Skin of body (tissue), 1 donor: ENCODE measurements at regions not wholly inside any gene's neighbourhood (a gene's known extent, or its start where the extent isn't known, plus 50 kb on each side); places are given as distances from the start of the nearest gene placed in this dataset.
"Not testable (repeated sequence)": the region's sequence is repeated elsewhere in the genome, so short reads cannot be mapped to it uniquely, and the experiment has no call there.

Source experiments
- DNase-seq: peaks from one replicate; lab custom pipeline; 2025; lab: John Stamatoyannopoulos, UW

DNA sequence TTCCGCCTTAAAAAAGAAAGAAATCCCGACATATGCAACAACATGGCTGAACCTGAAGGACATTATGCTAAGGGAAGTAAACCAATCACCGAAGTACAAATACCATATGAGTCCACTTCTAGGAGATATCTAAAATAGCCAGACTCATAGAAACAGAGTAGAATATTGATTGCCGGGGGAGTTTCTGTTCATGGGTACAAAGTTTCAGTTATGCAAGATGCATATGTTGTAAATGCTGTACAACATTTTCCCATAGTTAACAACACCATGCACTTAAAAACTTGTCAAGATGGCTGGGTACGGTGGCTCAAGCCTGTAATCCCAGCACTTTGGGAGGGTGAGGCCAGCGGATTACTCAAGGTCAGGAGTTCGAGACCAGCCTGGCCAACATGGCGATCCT is 251.5 kb upstream of the EEF2KMT start:
- DNase-seq, result no peak

- no peak for DNase-seq
These were observed 250.0 kb upstream of the EEF2KMT start for GRCh38 chr16:5347561-5347960.

GRCh38 chr16:5336941-5337340 is 239.3 kb upstream of the EEF2KMT start:
- no peak for DNase-seq

DNA sequence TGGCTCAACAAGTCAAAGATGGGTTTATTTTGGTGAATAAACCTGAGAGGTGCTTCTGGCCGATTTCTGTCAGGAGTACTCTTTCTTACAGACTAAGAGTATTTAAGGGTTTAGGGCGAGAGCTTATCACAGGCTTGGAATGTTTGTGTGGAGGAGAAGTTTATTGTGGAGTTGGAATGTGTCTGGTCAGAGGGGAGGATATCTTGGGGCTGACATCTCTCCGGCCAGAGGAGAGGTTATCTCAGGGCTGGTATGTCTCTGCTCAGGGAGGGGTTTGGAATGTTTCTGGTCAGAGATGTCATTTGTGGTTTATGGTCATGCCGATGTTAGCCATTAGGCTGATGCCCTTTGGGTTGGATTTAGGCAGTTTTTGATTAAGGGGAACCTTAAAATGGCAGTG is 236.4 kb upstream of the EEF2KMT start:
- no peak for DNase-seq

- no peak for DNase-seq
These were observed 235.5 kb upstream of the EEF2KMT start for GRCh38 chr16:5333126-5333525.

DNA sequence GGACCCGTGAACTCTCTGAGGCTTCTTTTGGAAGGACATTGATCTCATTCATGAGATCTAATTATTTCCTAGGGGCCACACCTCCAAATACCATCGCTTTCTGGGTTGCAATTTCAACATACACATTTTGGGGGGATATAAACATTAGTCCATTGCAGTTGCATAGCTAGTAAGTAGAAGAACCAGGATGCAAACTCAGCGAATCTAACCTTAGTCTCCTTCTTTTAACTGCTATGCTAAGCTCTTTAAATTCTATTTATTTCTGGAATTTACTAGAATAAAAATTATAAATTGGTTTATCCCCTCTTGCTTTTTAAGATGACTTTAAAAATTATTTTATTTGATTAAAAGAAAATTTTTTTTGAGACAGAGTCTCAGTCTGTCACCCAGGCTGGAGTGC is 232.5 kb upstream of the EEF2KMT start:
- no peak for DNase-seq

DNA sequence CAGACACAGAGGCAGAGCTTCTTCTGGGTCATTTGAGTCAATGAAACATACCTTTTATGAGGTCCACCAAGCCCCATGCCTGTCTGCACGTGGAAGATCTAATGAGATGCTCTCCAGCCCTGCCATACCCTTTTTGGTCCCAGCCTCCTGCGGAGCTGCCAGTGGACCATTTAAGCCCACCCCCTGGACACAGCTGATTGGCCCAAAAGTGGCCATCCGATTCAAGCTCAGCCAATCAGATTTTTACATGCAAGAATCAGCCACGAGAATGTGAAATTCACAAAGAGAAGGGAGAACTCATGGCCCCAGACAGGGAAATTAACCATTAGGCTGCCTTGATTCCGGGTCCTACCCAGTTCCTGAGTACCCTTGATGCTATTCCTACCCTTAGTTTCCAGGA is 231.0 kb upstream of the EEF2KMT start:
- DNase-seq, result no peak

DNA sequence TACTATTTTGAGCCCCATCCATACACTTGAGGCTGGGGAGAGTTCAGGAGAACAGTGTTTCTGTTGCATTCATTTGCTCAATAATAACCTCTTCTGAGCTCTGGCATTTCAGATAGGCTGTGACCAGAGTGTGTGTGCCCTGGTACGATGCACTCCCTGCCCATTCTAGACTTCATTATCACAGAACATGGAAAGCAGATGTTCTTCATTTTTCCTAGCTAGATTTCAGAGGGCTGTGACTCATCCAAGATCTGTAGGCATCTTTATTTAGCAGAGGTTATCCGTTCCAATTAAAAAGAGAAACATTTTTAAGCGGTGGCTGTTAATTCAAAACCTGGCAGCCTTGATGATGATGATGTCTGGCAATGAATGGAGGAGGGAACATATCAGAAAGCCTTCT is 228.8 kb upstream of the EEF2KMT start:
- DNase-seq, result no peak

DNA sequence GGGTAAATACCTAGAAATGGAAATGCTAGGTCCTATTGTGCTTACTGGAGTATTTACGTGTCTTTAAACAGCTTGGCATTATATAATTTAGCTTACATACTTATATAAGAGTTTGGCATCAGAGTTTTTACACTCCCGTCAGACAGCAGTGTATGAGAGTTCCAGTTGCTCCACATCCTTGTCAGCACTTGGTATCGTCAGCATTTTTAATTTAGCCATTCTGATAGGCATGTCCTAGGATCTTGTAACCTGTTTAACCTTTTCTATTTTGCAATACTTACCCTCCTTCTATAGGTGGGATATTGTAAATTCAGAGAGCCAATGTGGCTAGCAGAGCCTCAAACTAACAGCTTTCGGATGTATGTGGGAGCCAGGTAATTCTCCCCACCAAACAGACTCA is 228.3 kb upstream of the EEF2KMT start:
- no peak for DNase-seq

DNA sequence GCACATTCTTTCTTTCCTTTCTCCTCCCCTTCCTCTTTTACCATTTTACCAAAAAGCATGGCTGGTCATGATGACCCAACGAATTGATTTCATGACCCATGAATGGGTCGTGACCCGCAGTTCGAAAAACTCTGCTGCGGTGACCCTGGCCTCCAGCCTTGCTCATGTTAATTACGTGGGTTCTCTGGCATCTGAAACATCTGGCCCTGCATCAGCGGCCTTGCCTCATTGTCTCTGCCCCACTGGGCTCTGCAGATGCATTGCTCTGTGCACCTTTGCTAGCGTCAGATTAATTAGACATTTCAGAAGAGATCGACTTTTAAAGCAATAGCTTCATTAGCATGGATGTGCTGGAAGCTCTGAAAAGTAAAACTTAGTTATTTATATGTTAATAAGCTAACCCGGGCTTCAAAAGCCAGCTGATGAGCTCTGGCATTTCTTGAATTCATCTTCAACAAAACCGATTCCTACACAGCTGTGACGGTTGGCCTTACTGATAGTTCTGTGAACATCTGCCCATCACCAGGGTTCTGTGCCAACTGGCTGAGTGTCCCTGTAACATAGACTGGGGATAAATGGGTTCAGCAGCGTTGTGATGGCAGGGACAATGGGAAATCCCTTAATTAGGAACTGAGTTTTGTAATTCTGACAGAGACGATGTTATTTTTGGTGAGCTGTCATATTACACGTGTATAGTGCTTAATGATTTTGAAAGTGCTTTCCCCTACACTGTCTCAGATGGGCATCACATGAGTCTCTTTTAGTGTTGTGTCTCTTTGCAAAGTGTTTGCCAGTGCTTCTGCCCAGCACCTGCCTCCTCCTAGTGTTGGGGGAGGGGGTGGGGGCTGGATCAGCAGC is 225.9 kb upstream of the EEF2KMT start:
- DNase-seq, result no peak

DNA sequence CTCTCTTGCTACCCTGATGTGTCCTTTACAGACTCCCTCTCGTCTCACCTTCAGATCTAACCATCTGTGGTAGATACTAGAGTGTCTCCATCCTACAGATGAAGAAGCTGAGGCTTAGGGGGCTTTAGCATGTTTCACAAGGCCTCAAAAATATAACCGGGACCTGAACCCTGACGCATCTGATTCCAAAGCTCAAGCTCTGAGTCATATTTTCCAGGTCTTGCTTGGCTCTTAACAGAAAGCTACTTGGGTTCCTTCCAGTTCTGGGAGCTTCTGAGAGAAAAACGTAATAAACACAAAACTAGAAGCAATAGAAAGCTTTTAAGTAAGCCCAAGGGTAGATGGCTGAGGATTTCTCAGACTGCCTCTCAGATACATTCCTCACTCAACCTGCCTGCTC is 224.3 kb upstream of the EEF2KMT start:
- no peak for DNase-seq

- no peak for DNase-seq
These were observed 222.2 kb upstream of the EEF2KMT start for GRCh38 chr16:5319799-5320198.

- DNase-seq, result no peak
These were observed 218.3 kb upstream of the EEF2KMT start for GRCh38 chr16:5315914-5316313.

- DNase-seq, result no peak
These were observed 216.8 kb upstream of the EEF2KMT start for GRCh38 chr16:5314377-5314776.

DNA sequence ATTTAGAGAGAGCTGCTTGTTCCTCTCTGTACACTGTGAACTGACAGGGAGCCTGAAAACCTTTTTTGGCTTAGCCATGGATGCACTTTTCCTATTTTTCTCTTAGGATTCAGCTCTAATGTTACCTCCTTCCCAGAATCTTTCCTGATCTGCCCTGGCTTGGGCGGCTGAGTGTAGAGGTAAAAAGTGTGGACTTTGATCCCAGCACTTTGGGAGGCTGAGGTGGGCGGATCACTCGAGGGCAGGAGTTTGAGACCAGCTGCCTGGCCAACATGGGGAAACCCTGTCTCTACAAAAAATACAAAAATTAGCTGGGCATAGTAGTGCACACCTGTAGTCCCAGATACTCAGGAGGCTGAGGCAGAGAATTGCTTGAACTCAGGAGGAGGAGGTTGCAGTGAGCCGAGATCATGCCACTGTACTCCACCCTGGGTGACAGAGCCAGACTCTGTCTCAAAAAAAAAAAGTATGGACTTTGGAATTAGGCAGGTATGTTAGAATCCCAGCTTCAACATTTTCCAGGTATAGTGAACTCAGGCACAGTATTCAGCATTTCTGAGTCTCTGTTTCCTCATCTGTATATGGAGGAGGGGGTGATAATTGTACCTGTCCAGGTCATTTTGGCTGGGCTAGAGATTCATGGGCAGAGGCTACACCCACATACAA is 212.5 kb upstream of the EEF2KMT start:
- no peak for DNase-seq

GRCh38 chr16:5305023-5305422 is 207.4 kb upstream of the EEF2KMT start:
- no peak for DNase-seq

GRCh38 chr16:5302372-5303114 is 204.9 kb upstream of the EEF2KMT start:
- no peak for DNase-seq

- no peak for DNase-seq
These were observed 200.6 kb upstream of the EEF2KMT start for GRCh38 chr16:5298202-5298601.

DNA sequence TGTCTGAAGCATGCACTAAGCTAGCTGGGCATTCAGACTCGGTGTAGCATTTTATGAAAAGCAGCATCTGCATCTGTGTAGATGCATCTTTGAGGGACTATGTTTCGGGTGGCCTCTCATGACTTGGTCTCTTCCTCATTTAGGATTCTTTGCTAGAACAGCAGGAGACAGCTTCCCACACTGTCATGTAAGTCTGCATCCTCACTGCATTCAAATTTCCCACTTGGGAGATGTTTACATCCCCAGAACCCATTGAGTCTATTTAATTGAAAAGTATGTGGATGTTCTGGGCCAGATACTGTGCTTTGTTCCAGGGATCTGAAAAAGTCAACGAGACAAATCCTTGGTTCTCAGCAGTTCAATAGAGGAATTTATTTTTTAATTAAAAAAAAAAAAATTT is 198.6 kb upstream of the EEF2KMT start:
- no peak for DNase-seq

DNA sequence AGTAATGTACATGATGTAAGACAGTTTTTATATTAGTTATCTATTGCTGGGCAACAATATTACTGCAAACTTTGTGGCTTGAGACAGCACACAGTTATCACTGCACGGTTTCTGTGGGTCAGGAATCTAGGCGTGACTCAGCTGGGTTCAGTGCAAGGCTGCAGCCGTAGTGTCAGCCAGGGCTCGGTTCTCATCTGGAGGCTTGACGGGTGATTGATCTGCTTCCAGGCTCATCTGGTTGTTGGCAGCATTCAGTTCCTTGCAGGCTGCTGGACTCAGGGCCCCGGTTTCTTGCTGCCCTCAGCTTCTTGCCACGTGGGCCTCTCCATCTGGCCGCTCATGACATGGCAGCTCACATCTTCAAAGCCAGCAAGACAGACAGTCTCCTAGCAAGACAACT is 197.7 kb upstream of the EEF2KMT start:
- DNase-seq, result not testable (repeated sequence)

DNA sequence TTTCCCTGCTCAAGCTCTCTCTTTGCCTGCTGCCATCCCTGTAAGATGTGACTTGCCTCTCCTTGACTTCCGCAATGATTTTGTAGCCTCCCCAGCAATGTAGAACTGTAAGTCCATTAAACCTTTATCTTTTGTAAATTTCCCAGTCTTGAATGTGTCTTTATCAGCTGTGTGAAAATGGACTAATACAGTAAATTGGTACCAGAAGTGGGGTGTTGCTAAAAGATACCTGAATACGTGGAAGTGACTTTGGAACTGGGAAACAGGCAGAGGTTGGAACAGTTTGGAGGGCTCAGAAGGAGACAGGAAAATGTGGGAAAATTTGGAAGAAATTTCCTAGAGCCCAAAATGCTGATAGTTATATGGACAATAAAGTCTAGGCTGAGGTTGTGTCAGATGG is 184.6 kb upstream of the EEF2KMT start:
- DNase-seq, result not testable (repeated sequence)

- DNase-seq, result no peak
These were observed 159.9 kb upstream of the EEF2KMT start for GRCh38 chr16:5257462-5257861.
